SKM-1 (cell line): ENCODE measurements at regions not wholly inside any gene's neighbourhood (a gene's known extent, or its start where the extent isn't known, plus 50 kb on each side); places are given as distances from the start of the nearest gene placed in this dataset.

Experiments
- DNase-seq: peaks from one replicate; lab custom pipeline; 2025; ENCODE audit not compliant: unreplicated experiment; lab: John Stamatoyannopoulos, UW

- no peak for DNase-seq
These were observed 53.4 kb upstream of the FHIP2A start for GRCh38 chr10:114767986-114768821.

- no peak for DNase-seq
These were observed 51.6 kb upstream of the FHIP2A start for GRCh38 chr10:114770009-114770408.

DNA sequence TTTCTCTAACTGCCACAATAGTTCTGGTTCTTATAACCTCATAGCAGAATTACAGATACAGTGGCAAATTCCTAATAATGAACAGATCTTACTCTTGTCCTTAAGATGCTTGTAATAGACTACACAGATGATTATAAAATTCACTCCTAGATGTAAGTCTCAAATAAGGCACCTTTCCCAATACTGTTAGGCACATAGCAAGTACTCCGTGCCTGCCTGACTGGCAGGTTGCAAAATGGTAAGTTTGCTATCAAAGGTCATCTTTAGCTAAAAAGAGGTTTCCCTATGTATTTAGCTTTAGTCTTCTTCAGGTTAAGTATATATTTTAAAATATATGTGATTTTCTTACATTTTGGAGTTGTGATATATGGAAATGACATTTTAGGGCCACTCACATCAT, 50.4 kb upstream of the FHIP2A start:
- DNase-seq: no peak

- no peak for DNase-seq
These were observed 49.8 kb upstream of the FHIP2A start for GRCh38 chr10:114771749-114772148.
